Vagina (tissue), 2 donors: ENCODE measurements at regions not wholly inside any gene's neighbourhood (a gene's known extent, or its start where the extent isn't known, plus 50 kb on each side); places are given as distances from the start of the nearest gene placed in this dataset.

Experiments used
- DNase-seq, 2 donors: peaks; one replicate each; pipeline ENCODE4 v3.0.0-alpha.2; 2017; ENCODE audit errors: extremely low spot score in 2 of 2
- H3K27ac ChIP-seq: fragments of 200-600 bp; sonication (generic); one replicate; pipeline ENCODE4 v1.5.1; 2019
- H3K27me3 ChIP-seq: fragments of 200-600 bp; sonication (generic); one replicate; pipeline ENCODE4 v1.5.1; 2019
- H3K36me3 ChIP-seq, 2 donors: fragments of 200-600 bp; sonication (generic); one replicate each; pipeline ENCODE4 v1.5.1; 2017 to 2019
- H3K4me1 ChIP-seq: fragments of 200-600 bp; sonication (generic); one replicate; pipeline ENCODE4 v1.5.1; 2019
- H3K4me3 ChIP-seq, 2 donors: fragments of 200-600 bp; sonication (generic); 1 replicate in 1 of 2; 2 replicates in 1 of 2; pipeline ENCODE4 v1.5.1; 2016 to 2019
- H3K9me3 ChIP-seq: fragments of 200-600 bp; sonication (generic); one replicate; pipeline ENCODE4 v1.5.1; 2019
- CTCF ChIP-seq, 3 experiments: fragments of 450-650 bp in 2 of 3; fragments of 200-600 bp in 1 of 3; sonication (generic) in 1 of 3; IDR thresholded peaks; one replicate each; pipeline ENCODE4 v1.5.1; 2017 to 2019; ENCODE audit warnings: antibody characterized with exemption in 3 of 3, mild to moderate bottlenecking in 2 of 3, moderate library complexity in 2 of 3
- POLR2A ChIP-seq, 2 donors: fragments of 450-650 bp; IDR thresholded peaks; one replicate each; pipeline ENCODE4 v1.6.1; 2017; ENCODE audit warnings: antibody characterized with exemption in 2 of 2, mild to moderate bottlenecking in 2 of 2, moderate library complexity in 2 of 2
- POLR2AphosphoS5 ChIP-seq, 2 donors: sonication (generic); formaldehyde crosslinking; IDR thresholded peaks; one replicate each; pipeline ENCODE4 v1.9.0; 2017; ENCODE audit warnings: antibody characterized with exemption in 2 of 2, mild to moderate bottlenecking in 2 of 2, low read depth in 1 of 2; ENCODE audit not compliant: insufficient read depth in 1 of 2
- intact Hi-C: fragments of 100-400 bp; cut with DNase I; formaldehyde crosslinking; loops from one replicate; pipeline ENCODE4 v1.15.1; 2023

- TF ChIP-seq POLR2A (IDR thresholded peaks at IDR 0.05): no peak
- no peak for TF ChIP-seq CTCF (IDR thresholded peaks at IDR 0.05)
- no peak for TF ChIP-seq POLR2AphosphoS5 (IDR thresholded peaks at IDR 0.05; ENCODE audit: insufficient read depth in 1 of 2, low read depth in 1 of 2)
- Histone ChIP-seq H3K9me3 (no peaks in the 10 kb centered on the region), H3K4me3 (no peak overlapping the region), H3K4me1 (no peaks in the 10 kb centered on the region), H3K36me3 (no peaks in the 10 kb centered on the region), H3K27ac (no peak overlapping the region), H3K27me3 (no peaks in the 10 kb centered on the region)
- no peak for DNase-seq
- intact Hi-C loops: no loop called here
These were observed 1034.6 kb upstream of the C9orf72 start for GRCh38 chr9:28607843-28608242.

GRCh38 chr9:28610339-28610738 lies 1037.1 kb upstream of the C9orf72 start:
- Histone ChIP-seq H3K36me3 (no peaks in the 10 kb centered on the region), H3K27ac (no peak overlapping the region), H3K4me3 (no peak overlapping the region), H3K9me3 (no peaks in the 10 kb centered on the region), H3K4me1 (no peaks in the 10 kb centered on the region), H3K27me3 (no peaks in the 10 kb centered on the region)
- TF ChIP-seq POLR2A (IDR thresholded peaks at IDR 0.05) (no peak), CTCF (IDR thresholded peaks at IDR 0.05) (no peak), POLR2AphosphoS5 (IDR thresholded peaks at IDR 0.05; ENCODE audit: insufficient read depth in 1 of 2, low read depth in 1 of 2) (no peak)
- no peak for DNase-seq
- intact Hi-C loops: no loop called here

- Histone ChIP-seq H3K36me3 (no peaks in the 10 kb centered on the region), H3K27ac (no peak overlapping the region), H3K4me1 (no peaks in the 10 kb centered on the region), H3K4me3 (no peak overlapping the region), H3K9me3 (no peaks in the 10 kb centered on the region), H3K27me3 (no peaks in the 10 kb centered on the region)
- intact Hi-C loops: no loop called here
- DNase-seq: no peak
- no peak for TF ChIP-seq CTCF (IDR thresholded peaks at IDR 0.05)
- TF ChIP-seq POLR2AphosphoS5 (IDR thresholded peaks at IDR 0.05; ENCODE audit: insufficient read depth in 1 of 2, low read depth in 1 of 2): no peak
- TF ChIP-seq POLR2A (IDR thresholded peaks at IDR 0.05): no peak
These were observed 1043.0 kb upstream of the C9orf72 start for GRCh38 chr9:28616310-28616709.

GRCh38 chr9:28620011-28620410 lies 1046.7 kb upstream of the C9orf72 start:
- H3K27me3 ChIP-seq: no peaks in the 10 kb centered on the region
- intact Hi-C loops: no loop called here
- no peaks in the 10 kb centered on the region for H3K9me3 ChIP-seq
- DNase-seq: no peak
- H3K4me1 ChIP-seq: no peaks in the 10 kb centered on the region
- no peak overlapping the region for H3K4me3 ChIP-seq
- H3K36me3 ChIP-seq: no peaks in the 10 kb centered on the region
- TF ChIP-seq CTCF (IDR thresholded peaks at IDR 0.05): no peak
- no peak for TF ChIP-seq POLR2AphosphoS5 (IDR thresholded peaks at IDR 0.05; ENCODE audit: insufficient read depth in 1 of 2, low read depth in 1 of 2)
- no peak overlapping the region for H3K27ac ChIP-seq

- no peaks in the 10 kb centered on the region for H3K36me3 ChIP-seq
- intact Hi-C loops: no loop called here
- no peaks in the 10 kb centered on the region for H3K27me3 ChIP-seq
- H3K4me3 ChIP-seq: no peak overlapping the region
- DNase-seq: no peak
- H3K9me3 ChIP-seq: no peaks in the 10 kb centered on the region
- H3K4me1 ChIP-seq: no peaks in the 10 kb centered on the region
- TF ChIP-seq POLR2AphosphoS5 (IDR thresholded peaks at IDR 0.05; ENCODE audit: insufficient read depth in 1 of 2, low read depth in 1 of 2): no peak
- TF ChIP-seq POLR2A (IDR thresholded peaks at IDR 0.05): no peak
- H3K27ac ChIP-seq: no peak overlapping the region
These were observed 1047.4 kb upstream of the C9orf72 start for GRCh38 chr9:28620661-28621060.

GRCh38 chr9:28624771-28625170 lies 1051.5 kb upstream of the C9orf72 start:
- H3K27me3 ChIP-seq: no peaks in the 10 kb centered on the region
- DNase-seq: no peak
- TF ChIP-seq POLR2AphosphoS5 (IDR thresholded peaks at IDR 0.05; ENCODE audit: insufficient read depth in 1 of 2, low read depth in 1 of 2) (no peak), CTCF (IDR thresholded peaks at IDR 0.05) (no peak), POLR2A (IDR thresholded peaks at IDR 0.05) (no peak)
- no peaks in the 10 kb centered on the region for H3K36me3 ChIP-seq
- intact Hi-C loops: no loop called here
- H3K4me1 ChIP-seq: no peaks in the 10 kb centered on the region
- no peaks in the 10 kb centered on the region for H3K9me3 ChIP-seq
- H3K27ac ChIP-seq: no peak overlapping the region
- no peak overlapping the region for H3K4me3 ChIP-seq
